Chondrocyte (in vitro differentiated cells): ENCODE measurements at regions not wholly inside any gene's neighbourhood (a gene's known extent, or its start where the extent isn't known, plus 50 kb on each side); places are given as distances from the start of the nearest gene placed in this dataset.

Experiments used
- DNase-seq: peaks from one replicate; pipeline ENCODE4 v3.0.0; 2021; ENCODE audit warnings: mixed read lengths, low spot score
- H3K27ac Mint-ChIP-seq: one replicate; pipeline ENCODE4 v1.8.0; 2021; ENCODE audit warnings: mild to moderate bottlenecking, moderate library complexity, mixed read lengths; ENCODE audit not compliant: unreplicated experiment
- H3K27me3 Mint-ChIP-seq: 2 replicates; pipeline ENCODE4 v1.8.0; 2021; ENCODE audit warnings: low read depth, mixed read lengths
- H3K36me3 Mint-ChIP-seq: 2 replicates; pipeline ENCODE4 v1.8.0; 2021; ENCODE audit warnings: low read depth, mixed read lengths
- H3K4me1 Mint-ChIP-seq: 2 replicates; pipeline ENCODE4 v1.8.0; 2021; ENCODE audit warnings: low read depth, mild to moderate bottlenecking, mixed read lengths
- H3K4me3 Mint-ChIP-seq: one replicate; pipeline ENCODE4 v1.8.0; 2021; ENCODE audit warnings: mild to moderate bottlenecking, moderate library complexity, mixed read lengths; ENCODE audit not compliant: unreplicated experiment
- H3K9me3 Mint-ChIP-seq: 2 replicates; pipeline ENCODE4 v1.8.0; 2021; ENCODE audit warnings: low read depth, mixed read lengths
- TF ChIP-seq, protein P1 (sequence below): fragments of 200-600 bp; sonication (generic); IDR thresholded peaks from 2 replicates; pipeline ENCODE4 v1.5.0; 2021; ENCODE audit warnings: antibody characterized with exemption, mild to moderate bottlenecking, moderate library complexity

DNA sequence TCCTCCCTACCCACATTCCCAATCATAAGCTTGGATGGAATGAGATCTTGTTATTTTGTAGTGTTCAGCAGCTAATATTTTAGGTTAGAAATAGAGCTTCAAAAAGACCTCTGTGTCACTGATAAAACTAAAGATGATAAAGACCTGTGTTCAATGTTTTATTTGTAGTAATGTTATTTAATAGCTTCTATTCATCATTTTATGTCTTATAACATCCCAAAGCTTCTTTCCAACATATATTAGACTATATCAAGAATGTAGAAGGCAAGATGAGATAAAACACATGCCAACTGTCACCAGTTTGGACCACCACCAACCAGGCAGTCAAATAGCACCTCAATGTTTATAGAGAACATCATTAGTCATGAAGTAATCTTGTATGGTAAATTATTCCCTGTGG is 409.5 kb upstream of the ITGA1 start:
- TF ChIP-seq, protein P1, sequence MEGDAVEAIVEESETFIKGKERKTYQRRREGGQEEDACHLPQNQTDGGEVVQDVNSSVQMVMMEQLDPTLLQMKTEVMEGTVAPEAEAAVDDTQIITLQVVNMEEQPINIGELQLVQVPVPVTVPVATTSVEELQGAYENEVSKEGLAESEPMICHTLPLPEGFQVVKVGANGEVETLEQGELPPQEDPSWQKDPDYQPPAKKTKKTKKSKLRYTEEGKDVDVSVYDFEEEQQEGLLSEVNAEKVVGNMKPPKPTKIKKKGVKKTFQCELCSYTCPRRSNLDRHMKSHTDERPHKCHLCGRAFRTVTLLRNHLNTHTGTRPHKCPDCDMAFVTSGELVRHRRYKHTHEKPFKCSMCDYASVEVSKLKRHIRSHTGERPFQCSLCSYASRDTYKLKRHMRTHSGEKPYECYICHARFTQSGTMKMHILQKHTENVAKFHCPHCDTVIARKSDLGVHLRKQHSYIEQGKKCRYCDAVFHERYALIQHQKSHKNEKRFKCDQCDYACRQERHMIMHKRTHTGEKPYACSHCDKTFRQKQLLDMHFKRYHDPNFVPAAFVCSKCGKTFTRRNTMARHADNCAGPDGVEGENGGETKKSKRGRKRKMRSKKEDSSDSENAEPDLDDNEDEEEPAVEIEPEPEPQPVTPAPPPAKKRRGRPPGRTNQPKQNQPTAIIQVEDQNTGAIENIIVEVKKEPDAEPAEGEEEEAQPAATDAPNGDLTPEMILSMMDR = no peak
- Mint-ChIP-seq H3K36me3 (no peaks in the 10 kb centered on the region), H3K4me1 (no peaks in the 10 kb centered on the region), H3K4me3 (no peak overlapping the region), H3K27me3 (peaks cover 4% of the 10 kb centered on the region), H3K9me3 (no peaks in the 10 kb centered on the region), H3K27ac (no peak overlapping the region)
- DNase-seq = no peak

DNA sequence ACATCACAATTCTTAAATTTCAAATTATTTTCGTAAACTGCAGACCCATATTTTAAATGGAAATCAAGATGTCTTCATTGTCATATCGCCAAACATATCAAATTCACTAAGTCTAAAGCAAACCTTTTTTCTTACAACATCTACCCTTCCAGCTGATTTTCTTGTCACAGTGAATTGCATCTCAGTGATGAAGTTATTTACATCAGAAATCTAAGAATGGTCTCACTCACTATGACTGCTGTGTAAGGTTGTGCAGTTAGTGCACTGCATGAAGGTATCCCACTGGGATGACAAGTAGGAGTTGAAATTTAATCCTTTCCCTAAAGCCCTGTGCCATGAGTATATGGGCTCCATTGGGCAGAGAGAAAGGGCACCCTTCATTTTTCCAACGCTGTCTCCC is 399.4 kb upstream of the ITGA1 start:
- H3K9me3 Mint-ChIP-seq = no peaks in the 10 kb centered on the region
- no peak for DNase-seq
- H3K36me3 Mint-ChIP-seq = no peaks in the 10 kb centered on the region
- no peak overlapping the region for H3K27ac Mint-ChIP-seq
- peaks cover 25% of the 10 kb centered on the region for H3K27me3 Mint-ChIP-seq
- TF ChIP-seq, protein P1 = no peak
- H3K4me3 Mint-ChIP-seq = no peak overlapping the region
- no peaks in the 10 kb centered on the region for H3K4me1 Mint-ChIP-seq

DNA sequence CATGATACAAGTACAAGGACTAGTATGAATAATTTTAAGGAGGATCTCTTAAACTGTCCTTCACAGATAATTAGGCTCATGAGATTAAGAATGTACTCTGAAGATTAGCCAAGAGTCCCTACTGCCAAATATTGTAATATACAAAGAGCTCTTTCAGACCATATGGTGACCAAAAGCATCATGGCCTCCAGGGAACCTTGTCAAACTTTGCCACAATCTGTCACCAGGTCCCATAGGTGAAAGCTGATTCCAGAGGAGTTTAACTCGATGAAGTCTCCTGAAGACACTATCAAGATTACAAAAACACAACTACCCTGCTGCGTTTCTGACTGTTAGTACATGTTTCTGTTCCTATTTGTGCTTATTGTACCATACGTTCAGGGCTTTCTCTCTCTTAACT is 395.4 kb upstream of the ITGA1 start:
- Mint-ChIP-seq H3K4me3 (no peak overlapping the region), H3K9me3 (no peaks in the 10 kb centered on the region), H3K4me1 (no peaks in the 10 kb centered on the region), H3K27ac (no peak overlapping the region), H3K27me3 (peaks cover 20% of the 10 kb centered on the region), H3K36me3 (no peaks in the 10 kb centered on the region)
- DNase-seq = no peak
- TF ChIP-seq, protein P1 = no peak

DNA sequence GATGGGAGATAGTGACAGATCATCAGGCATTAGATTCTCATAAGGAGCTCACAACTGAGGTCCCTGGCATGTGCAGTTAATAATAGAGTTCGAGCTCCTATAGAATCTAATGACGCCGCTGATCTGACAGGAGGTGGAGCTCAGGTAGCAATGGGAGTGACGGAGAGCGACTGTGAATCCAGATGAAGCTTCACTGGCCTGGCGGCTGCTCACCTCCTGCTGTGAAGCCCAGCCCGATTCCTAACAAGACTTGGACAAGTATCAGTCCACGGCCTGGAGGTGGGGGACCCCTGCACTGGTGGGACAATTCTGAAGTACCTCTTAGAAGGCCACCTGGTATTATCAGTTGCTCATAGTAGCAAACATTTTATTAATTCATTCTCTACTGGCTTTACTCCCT is 377.9 kb upstream of the ITGA1 start:
- Mint-ChIP-seq H3K9me3 (no peaks in the 10 kb centered on the region), H3K4me3 (no peak overlapping the region), H3K27ac (no peak overlapping the region), H3K27me3 (peaks cover 13% of the 10 kb centered on the region), H3K36me3 (no peaks in the 10 kb centered on the region), H3K4me1 (no peaks in the 10 kb centered on the region)
- TF ChIP-seq, protein P1 = no peak
- DNase-seq = no peak

DNA sequence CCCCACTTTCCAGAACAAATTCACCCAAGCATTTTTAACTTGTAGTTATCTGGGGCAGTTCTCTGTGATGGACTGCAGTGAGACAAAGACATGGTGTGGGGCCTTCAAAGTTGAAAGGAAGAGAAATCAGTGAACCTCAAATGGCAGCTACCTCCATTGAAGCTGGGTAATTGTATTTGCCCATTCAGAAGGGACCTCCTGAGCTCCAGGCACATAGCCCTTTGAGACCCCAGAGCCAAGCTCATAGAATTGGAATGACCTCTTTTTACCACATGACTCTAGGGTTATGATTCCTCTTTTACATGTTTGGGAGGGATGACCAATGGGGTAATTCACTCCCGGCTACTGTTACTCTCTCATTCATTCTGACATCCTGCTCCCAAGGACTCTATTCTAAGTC is 368.4 kb upstream of the ITGA1 start:
- H3K36me3 Mint-ChIP-seq = no peaks in the 10 kb centered on the region
- no peaks in the 10 kb centered on the region for H3K9me3 Mint-ChIP-seq
- no peak for DNase-seq
- H3K4me1 Mint-ChIP-seq = no peaks in the 10 kb centered on the region
- TF ChIP-seq, protein P1 = no peak
- peaks cover 22% of the 10 kb centered on the region for H3K27me3 Mint-ChIP-seq
- H3K4me3 Mint-ChIP-seq = no peak overlapping the region
- H3K27ac Mint-ChIP-seq = no peak overlapping the region
